Lower lobe of right lung (tissue), 2 donors: ENCODE measurements at regions not wholly inside any gene's neighbourhood (a gene's known extent, or its start where the extent isn't known, plus 50 kb on each side); places are given as distances from the start of the nearest gene placed in this dataset.
"Not testable (repeated sequence)": the region's sequence is repeated elsewhere in the genome, so short reads cannot be mapped to it uniquely, and the experiment has no call there.

ENCODE experiments used
- ATAC-seq, 2 donors: fragments of 200-7000 bp; cut with Tn5 transposase; one replicate each; pipeline ENCODE4 v1.9.1; 2020 to 2022; ENCODE audit warnings: mild to moderate bottlenecking in 2 of 2, moderate library complexity in 2 of 2
- DNase-seq: peaks from one replicate; pipeline ENCODE4 v3.0.0-alpha.2; 2020
- H3K27ac ChIP-seq: fragments of 200-600 bp; one replicate; pipeline ENCODE4 v1.8.0; 2022
- H3K27me3 ChIP-seq: fragments of 200-600 bp; one replicate; pipeline ENCODE4 v1.8.0; 2022; ENCODE audit warnings: low read depth
- H3K36me3 ChIP-seq: fragments of 200-600 bp; one replicate; pipeline ENCODE4 v1.8.0; 2022; ENCODE audit warnings: mild to moderate bottlenecking
- H3K4me1 ChIP-seq: fragments of 200-600 bp; one replicate; pipeline ENCODE4 v1.8.0; 2022
- H3K4me3 ChIP-seq: fragments of 200-600 bp; one replicate; pipeline ENCODE4 v1.8.0; 2022; ENCODE audit warnings: mild to moderate bottlenecking
- H3K9me3 ChIP-seq: fragments of 200-600 bp; one replicate; pipeline ENCODE4 v1.8.0; 2022
- intact Hi-C: fragments of 100-400 bp; cut with DNase I; formaldehyde crosslinking; loops from one replicate; pipeline ENCODE4 v1.11.0; 2022
- TF ChIP-seq, protein P1 (sequence below): fragments of 200-600 bp; IDR thresholded peaks from one replicate; pipeline ENCODE4 v1.8.0; 2022; ENCODE audit warnings: antibody characterized with exemption, mild to moderate bottlenecking
- donor health status: DM: no; HTN: yes; CAD: no; lungs with severe emphysema.

DNA sequence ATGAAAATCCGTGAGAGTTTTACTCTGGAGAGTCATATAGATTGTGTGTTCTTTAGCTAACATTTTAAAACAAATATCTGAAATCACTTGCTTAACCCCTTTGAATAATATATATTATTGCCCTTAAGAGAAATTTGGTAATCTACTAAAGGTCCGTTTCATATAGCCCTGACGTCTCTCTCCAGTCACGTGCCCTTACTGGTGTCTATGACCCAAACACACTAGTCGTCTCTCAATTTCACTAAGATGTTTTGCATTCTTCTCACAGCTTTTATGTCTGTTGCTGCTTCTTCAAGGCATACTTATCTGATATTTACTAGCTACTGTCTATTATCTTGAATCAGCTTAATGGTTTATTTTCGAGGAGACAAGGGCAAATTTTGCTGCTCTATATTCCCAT lies 409.9 kb downstream of the KCNJ18 start:
- H3K9me3 ChIP-seq, result no peaks in the 10 kb centered on the region
- no peak overlapping the region for H3K27ac ChIP-seq
- intact Hi-C loops, result no loop called here
- TF ChIP-seq, protein P1, sequence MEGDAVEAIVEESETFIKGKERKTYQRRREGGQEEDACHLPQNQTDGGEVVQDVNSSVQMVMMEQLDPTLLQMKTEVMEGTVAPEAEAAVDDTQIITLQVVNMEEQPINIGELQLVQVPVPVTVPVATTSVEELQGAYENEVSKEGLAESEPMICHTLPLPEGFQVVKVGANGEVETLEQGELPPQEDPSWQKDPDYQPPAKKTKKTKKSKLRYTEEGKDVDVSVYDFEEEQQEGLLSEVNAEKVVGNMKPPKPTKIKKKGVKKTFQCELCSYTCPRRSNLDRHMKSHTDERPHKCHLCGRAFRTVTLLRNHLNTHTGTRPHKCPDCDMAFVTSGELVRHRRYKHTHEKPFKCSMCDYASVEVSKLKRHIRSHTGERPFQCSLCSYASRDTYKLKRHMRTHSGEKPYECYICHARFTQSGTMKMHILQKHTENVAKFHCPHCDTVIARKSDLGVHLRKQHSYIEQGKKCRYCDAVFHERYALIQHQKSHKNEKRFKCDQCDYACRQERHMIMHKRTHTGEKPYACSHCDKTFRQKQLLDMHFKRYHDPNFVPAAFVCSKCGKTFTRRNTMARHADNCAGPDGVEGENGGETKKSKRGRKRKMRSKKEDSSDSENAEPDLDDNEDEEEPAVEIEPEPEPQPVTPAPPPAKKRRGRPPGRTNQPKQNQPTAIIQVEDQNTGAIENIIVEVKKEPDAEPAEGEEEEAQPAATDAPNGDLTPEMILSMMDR, result no peak
- no peaks in the 10 kb centered on the region for H3K27me3 ChIP-seq
- H3K4me1 ChIP-seq, result no peaks in the 10 kb centered on the region
- ATAC-seq, result no peak
- H3K36me3 ChIP-seq, result no peaks in the 10 kb centered on the region
- H3K4me3 ChIP-seq, result no peak overlapping the region
- no peak for DNase-seq

DNA sequence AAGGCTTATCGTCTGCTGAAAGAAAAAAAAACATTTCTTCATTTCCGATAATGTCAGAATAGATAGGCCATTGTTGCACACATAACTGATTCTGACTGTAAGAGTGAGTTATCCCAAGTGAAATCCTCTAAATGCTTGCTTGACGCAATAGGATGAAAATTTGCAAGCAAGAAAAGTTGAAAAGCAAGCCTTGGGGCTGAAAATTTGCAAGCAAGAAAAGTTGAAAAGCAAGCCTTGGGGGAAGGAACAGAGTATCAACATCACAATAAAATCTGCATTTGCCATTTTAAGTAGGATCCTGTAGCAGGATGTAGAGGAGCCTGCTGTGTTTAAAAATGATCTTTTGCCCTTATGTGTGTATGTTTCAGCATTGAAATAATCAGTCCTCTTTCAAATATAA lies 424.4 kb downstream of the KCNJ18 start:
- H3K9me3 ChIP-seq, H3K27me3 ChIP-seq, DNase-seq, intact Hi-C loops, ATAC-seq, H3K27ac ChIP-seq, H3K36me3 ChIP-seq, H3K4me1 ChIP-seq, H3K4me3 ChIP-seq: not testable (repeated sequence)

DNA sequence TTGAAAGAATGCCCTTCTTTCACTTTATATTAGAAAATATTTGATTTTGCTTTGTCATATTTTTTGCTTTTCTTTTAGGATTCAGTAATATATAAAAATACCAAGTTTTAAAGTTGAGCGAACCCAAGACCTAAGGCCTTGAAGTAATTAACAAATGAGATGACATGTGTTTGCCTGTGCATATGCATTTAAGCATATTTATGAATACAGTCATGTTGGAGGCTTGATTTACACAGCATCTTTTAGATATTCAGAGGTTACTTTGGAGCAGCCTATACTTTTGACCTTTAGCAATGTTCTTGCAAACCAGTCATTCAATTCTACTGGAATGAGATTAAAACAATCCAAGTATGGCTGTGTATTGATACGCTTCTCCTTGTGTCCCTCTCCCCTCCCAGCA lies 425.1 kb downstream of the KCNJ18 start:
- H3K36me3 ChIP-seq, H3K27ac ChIP-seq, H3K4me1 ChIP-seq, DNase-seq, ATAC-seq, H3K4me3 ChIP-seq, H3K27me3 ChIP-seq, H3K9me3 ChIP-seq, intact Hi-C loops: not testable (repeated sequence)

DNA sequence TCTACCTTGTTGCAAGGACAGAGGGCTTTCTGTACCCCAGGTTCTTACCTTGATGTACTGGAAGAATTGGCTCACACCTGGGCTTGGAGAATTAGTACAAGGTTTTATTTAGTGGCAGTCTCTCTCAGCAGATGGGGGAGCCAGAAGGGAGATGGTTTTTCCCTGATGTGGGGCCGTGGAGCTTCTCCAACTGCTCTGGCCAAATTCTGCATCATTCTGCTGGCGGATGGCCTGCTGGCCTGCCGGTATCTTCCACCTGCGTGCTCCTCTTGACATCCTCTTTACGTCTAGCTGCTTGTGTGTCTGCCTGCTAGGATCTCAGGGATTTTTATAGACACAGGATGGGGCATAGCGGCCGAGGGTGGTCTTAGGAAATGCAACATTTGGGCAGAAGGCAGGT lies 426.7 kb downstream of the KCNJ18 start:
- ATAC-seq, intact Hi-C loops, H3K27me3 ChIP-seq, H3K4me1 ChIP-seq, H3K4me3 ChIP-seq, DNase-seq, H3K27ac ChIP-seq, H3K36me3 ChIP-seq, H3K9me3 ChIP-seq: not testable (repeated sequence)

DNA sequence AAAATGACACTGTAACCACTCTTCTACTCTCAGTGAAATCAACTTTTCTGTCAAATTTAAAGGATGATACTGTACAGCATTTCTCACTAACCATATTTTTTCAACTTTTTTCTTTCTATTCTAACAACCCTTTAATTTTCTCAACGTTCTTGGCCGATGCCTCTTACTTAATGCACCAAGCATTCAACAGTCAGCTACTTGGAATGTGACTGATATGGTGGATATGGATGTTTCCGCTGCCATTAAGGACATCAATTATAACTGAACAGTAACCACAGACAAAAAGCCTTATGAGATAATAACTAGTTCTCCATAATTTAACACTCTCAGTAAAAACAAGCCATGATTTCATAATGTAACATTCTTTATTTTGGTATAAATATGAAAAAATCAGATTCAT lies 427.4 kb downstream of the KCNJ18 start:
- H3K4me1 ChIP-seq, DNase-seq, ATAC-seq, intact Hi-C loops, H3K9me3 ChIP-seq, H3K27me3 ChIP-seq, H3K36me3 ChIP-seq, H3K4me3 ChIP-seq, H3K27ac ChIP-seq: not testable (repeated sequence)

DNA sequence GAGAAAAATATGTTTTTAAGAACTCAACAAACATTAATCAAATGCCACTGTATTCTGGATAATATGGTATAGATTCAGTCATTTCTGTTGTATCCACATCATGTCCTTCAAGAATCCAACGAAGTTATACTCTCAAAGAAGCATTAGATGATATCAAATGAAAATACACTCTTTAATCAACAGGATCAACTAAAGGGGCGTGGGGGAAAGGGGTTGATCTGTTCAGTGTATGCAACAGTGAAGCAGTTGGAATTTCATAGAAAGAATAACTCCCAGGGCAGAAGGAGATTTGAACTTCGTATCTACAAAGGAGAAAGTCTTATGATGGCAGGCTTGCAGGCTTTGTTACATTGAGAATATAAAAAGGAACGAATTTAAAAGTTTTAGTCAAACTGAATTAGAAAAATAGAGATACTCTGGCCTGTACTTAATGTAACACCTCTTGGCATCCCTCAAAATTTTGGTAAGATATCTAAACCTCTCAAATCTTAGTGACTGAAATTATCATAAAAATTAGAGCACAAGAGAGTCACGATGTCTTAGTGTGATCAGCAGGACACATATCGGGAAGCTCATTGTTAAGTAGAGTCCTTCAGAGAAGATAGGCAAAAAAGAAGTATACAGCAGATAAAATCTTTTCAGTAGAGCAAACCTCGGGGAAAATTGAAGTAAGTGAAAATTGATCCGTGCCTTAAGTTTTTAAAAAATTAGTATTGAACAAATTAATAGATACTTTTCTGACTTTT lies 431.4 kb downstream of the KCNJ18 start:
- TF ChIP-seq, protein P1, result no peak
- intact Hi-C loops, result no loop called here
- H3K4me3 ChIP-seq, result no peak overlapping the region
- ATAC-seq (peak in 1 of 2 donors; percentile 39), DNase-seq (no peak)
- H3K4me1 ChIP-seq, result no peaks in the 10 kb centered on the region
- no peaks in the 10 kb centered on the region for H3K27me3 ChIP-seq
- H3K36me3 ChIP-seq, result no peaks in the 10 kb centered on the region
- no peak overlapping the region for H3K27ac ChIP-seq
- no peaks in the 10 kb centered on the region for H3K9me3 ChIP-seq

DNA sequence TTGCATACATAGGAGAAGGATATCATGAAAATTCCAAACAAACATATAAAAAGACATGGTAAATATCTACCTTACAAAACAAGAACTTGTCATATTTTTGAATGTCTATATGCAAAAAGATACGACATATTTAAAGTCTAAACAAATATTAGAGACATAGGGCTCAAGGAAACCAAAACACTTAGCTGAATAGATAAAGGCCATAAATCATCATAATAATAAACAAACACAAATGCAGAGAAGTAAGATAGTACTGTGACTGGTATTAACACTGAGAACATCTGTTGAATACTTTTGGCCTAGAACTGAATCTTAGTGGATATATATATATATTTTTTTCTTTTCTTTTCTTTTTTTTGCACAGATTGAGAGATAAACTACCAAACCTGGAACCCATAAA lies 435.8 kb downstream of the KCNJ18 start:
- ATAC-seq (no peak), DNase-seq (no peak)
- no peaks in the 10 kb centered on the region for H3K36me3 ChIP-seq
- intact Hi-C loops, result no loop called here
- no peak overlapping the region for H3K4me3 ChIP-seq
- no peaks in the 10 kb centered on the region for H3K4me1 ChIP-seq
- no peaks in the 10 kb centered on the region for H3K27me3 ChIP-seq
- TF ChIP-seq, protein P1, result no peak
- H3K27ac ChIP-seq, result no peak overlapping the region
- no peaks in the 10 kb centered on the region for H3K9me3 ChIP-seq
